ENCODE measurements at regions not wholly inside any gene's neighbourhood (a gene's known extent, or its start where the extent isn't known, plus 50 kb on each side); places are given as distances from the start of the nearest gene placed in this dataset.

DNA sequence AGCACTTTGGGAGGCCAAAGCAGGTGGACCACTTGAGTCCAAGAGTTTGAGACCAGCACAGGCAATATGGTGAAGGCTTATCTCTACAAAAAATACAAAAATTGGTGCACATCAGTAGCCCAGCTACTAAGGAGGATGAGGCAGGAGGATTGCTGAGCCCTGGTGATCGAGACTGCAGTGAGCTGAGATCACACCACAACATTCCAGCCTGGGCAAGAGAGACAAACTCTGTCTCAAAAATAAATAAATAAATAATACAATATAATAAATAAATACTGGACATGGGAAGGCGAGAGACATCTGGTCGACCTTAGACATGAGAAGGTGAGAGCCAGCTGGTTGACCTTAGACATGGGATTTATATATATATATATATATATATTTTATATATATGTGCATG lies 119.8 kb upstream of the SLC38A4 start:
- TF ChIP-seq CTCF (IDR thresholded peaks at IDR 0.05; ENCODE audit: insufficient read depth, low read length, poor library complexity, severe bottlenecking) (no peak), EZH2phosphoT487 (conservative IDR thresholded peaks at IDR 0.05; ENCODE audit: low read length) (no peak)

All from SU-DHL-6 (cell line).